BLaER1 (cell line): ENCODE measurements at regions not wholly inside any gene's neighbourhood (a gene's known extent, or its start where the extent isn't known, plus 50 kb on each side); places are given as distances from the start of the nearest gene placed in this dataset.
A peak's percentile ranks its signal among the peaks of the same experiment; 100 is the strongest.

ENCODE experiments used
- H3K27ac ChIP-seq: shearing (Covaris generic); formaldehyde crosslinking; 2 replicates; pipeline ENCODE4 v1.8.1; 2022
- H3K27me3 ChIP-seq: shearing (Covaris generic); formaldehyde crosslinking; 2 replicates; pipeline ENCODE4 v1.8.1; 2022
- H3K36me3 ChIP-seq: shearing (Covaris generic); formaldehyde crosslinking; 2 replicates; pipeline ENCODE4 v1.8.1; 2022
- H3K4me1 ChIP-seq: shearing (Covaris generic); formaldehyde crosslinking; 2 replicates; pipeline ENCODE4 v1.8.1; 2022
- H3K4me2 ChIP-seq: shearing (Covaris generic); formaldehyde crosslinking; 2 replicates; pipeline ENCODE4 v1.8.1; 2022
- H3K4me3 ChIP-seq: shearing (Covaris generic); formaldehyde crosslinking; 2 replicates; pipeline ENCODE4 v1.8.1; 2022
- H3K9ac ChIP-seq: shearing (Covaris generic); formaldehyde crosslinking; 2 replicates; pipeline ENCODE4 v1.8.1; 2022
- H3K9me3 ChIP-seq: shearing (Covaris generic); formaldehyde crosslinking; 2 replicates; pipeline ENCODE4 v1.8.1; 2022
- H4K20me1 ChIP-seq: shearing (Covaris generic); formaldehyde crosslinking; 2 replicates; pipeline ENCODE4 v1.8.1; 2022
- Cebpa-rat ChIP-seq: shearing (Covaris generic); IDR thresholded peaks from 2 replicates; pipeline ENCODE4 v1.8.1; 2022

GRCh38 chr1:166221316-166221715 lies 54.5 kb upstream of the FAM78B start:
- no peak overlapping the region for H3K9ac ChIP-seq
- H3K4me2 ChIP-seq, result no peak overlapping the region
- TF ChIP-seq Cebpa-rat, result no peak
- no peak overlapping the region for H3K4me3 ChIP-seq
- no peaks in the 10 kb centered on the region for H4K20me1 ChIP-seq
- no peak overlapping the region for H3K27ac ChIP-seq
- H3K27me3 ChIP-seq, result no peaks in the 10 kb centered on the region
- no peaks in the 10 kb centered on the region for H3K36me3 ChIP-seq
- no peaks in the 10 kb centered on the region for H3K4me1 ChIP-seq
- peaks cover 35% of the 10 kb centered on the region for H3K9me3 ChIP-seq

DNA sequence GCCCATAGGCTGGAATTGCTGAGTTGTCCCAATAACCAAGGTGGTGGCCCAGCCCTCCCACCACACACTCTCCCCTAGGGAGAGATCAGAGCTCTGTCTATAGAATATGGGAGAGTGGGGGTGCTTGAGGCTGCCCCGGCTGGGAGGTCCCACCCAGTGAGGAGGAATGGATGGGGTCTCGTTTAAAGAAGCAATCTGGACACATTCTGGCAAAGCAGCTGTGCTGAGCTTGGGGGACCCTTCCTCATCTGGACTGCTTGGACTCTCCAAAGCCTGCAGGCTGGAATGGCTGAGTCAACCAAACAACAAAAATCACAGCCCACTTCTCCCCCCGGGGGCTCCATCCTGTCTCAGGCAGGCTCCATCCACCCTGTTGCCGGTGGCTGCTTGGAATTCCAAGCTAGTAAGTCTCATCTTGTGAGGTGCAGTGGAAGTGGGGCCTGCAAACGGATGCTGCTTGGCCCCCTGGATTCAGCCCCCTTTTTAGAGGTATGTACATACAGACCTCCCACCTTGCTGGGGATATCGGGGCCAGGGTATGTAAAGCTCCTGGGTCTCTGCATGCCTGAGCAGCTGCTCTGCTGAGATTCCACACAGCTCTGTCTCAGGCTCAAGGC lies 67.1 kb upstream of the FAM78B start:
- no peak overlapping the region for H3K4me2 ChIP-seq
- no peak overlapping the region for H3K27ac ChIP-seq
- H3K9me3 ChIP-seq, result peaks cover 31% of the 10 kb centered on the region
- no peaks in the 10 kb centered on the region for H3K36me3 ChIP-seq
- no peaks in the 10 kb centered on the region for H3K27me3 ChIP-seq
- H3K4me1 ChIP-seq, result no peaks in the 10 kb centered on the region
- no peak for TF ChIP-seq Cebpa-rat
- H3K9ac ChIP-seq, result no peak overlapping the region
- H4K20me1 ChIP-seq, result no peaks in the 10 kb centered on the region
- H3K4me3 ChIP-seq, result no peak overlapping the region

- Histone ChIP-seq H3K27ac (no peak overlapping the region), H3K36me3 (no peaks in the 10 kb centered on the region), H3K4me1 (no peaks in the 10 kb centered on the region), H3K9ac (no peak overlapping the region), H3K9me3 (peaks cover 26% of the 10 kb centered on the region), H3K4me3 (no peak overlapping the region), H4K20me1 (no peaks in the 10 kb centered on the region), H3K27me3 (no peaks in the 10 kb centered on the region), H3K4me2 (no peak overlapping the region)
- TF ChIP-seq Cebpa-rat, result no peak
Measured at GRCh38 chr1:166235728-166236127, 68.9 kb upstream of the FAM78B start.

DNA sequence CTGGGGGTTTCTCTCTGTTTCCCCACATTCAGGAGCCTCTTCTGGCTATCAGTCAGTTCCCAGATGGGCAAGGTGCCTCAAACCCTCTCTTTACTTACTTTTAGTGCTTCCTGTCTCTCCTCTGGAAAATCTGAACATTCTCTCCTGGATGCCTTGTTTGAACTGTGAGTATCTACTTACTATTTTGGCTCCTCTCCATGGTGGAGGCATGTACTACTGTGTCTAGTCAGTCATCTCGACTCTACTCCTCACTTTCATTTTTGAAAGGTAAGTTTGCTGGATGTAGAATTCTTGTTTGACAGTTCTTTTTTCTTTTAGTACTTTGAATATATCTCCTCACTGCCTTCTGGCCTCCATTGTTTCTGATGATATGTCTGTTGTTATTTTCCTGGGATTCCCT lies 70.9 kb upstream of the FAM78B start:
- H3K27me3 ChIP-seq, result no peaks in the 10 kb centered on the region
- no peak for TF ChIP-seq Cebpa-rat
- no peaks in the 10 kb centered on the region for H4K20me1 ChIP-seq
- peaks cover 13% of the 10 kb centered on the region; the same call in 1 of the 2 replicates for H3K9me3 ChIP-seq
- H3K27ac ChIP-seq, result no peak overlapping the region
- no peaks in the 10 kb centered on the region for H3K4me1 ChIP-seq
- no peak overlapping the region for H3K4me3 ChIP-seq
- H3K9ac ChIP-seq, result no peak overlapping the region
- H3K36me3 ChIP-seq, result no peaks in the 10 kb centered on the region
- no peak overlapping the region for H3K4me2 ChIP-seq

DNA sequence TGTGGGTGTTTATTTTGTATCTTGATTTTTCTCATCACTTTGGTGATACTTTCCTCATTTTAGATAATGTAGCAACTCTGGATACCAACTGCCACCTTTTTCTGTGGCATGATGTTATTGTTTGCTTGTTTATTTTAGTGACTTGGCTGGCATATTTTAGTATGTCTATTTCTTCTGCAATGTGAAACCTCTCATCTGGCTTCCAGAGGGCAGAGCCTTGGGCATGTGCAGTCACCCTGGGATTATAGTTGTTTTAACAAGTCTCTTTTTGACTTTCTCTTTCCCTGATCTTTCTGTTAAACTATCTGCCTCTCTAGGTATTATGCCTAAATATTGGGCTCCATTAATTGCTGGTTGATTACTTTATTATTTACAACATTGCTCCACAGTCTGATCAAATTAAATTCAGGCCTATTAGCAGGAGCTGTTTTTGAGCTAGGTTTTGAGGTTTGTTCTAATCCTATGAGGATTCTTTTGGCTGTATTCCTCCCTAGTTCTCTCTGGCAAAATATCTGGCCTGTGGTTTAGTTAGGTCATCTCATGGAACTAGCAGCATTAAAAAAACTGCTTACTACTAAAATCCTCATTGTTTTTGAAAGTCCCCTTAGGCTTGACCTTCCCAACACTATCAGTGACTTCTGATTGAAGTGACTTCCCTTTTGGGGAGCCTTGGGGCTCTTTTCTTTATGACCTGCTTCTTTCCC lies 86.4 kb upstream of the FAM78B start:
- peaks cover 8% of the 10 kb centered on the region; the same call in 1 of the 2 replicates for H3K4me1 ChIP-seq
- no peaks in the 10 kb centered on the region for H4K20me1 ChIP-seq
- no peak for TF ChIP-seq Cebpa-rat
- no peak overlapping the region for H3K4me2 ChIP-seq
- H3K36me3 ChIP-seq, result no peaks in the 10 kb centered on the region
- no peak overlapping the region for H3K9ac ChIP-seq
- H3K9me3 ChIP-seq, result peaks cover 13% of the 10 kb centered on the region
- H3K27me3 ChIP-seq, result no peaks in the 10 kb centered on the region
- no peak overlapping the region for H3K4me3 ChIP-seq
- no peak overlapping the region for H3K27ac ChIP-seq

DNA sequence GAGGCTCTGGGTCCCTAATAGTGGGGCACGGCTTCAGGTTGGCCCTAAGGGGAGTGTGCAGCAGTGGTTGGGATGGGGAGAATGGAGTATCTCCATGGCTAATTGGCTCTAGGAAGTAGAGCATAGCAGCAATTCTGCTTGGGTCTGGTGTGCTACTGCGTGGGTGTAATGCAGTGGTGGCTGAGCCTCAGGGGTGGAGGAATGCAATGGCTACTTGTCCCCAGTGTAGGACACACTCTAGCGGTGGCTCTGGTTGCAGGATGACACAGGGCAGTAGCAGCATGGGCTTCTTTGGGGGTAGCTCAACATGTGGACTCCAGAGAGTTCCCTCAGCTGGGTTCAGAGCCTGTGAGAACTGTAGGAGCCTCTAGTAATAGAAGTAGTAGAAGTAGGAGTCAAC lies 91.2 kb upstream of the FAM78B start:
- Histone ChIP-seq H3K4me3 (no peak overlapping the region), H3K36me3 (no peaks in the 10 kb centered on the region), H3K4me2 (peak overlapping the region; percentile 32; the same call in 1 of the 2 replicates), H3K4me1 (peaks cover 8% of the 10 kb centered on the region; the same call in 1 of the 2 replicates), H3K9ac (no peak overlapping the region), H3K27me3 (no peaks in the 10 kb centered on the region), H3K9me3 (no peaks in the 10 kb centered on the region), H3K27ac (no peak overlapping the region), H4K20me1 (no peaks in the 10 kb centered on the region)
- TF ChIP-seq Cebpa-rat, result no peak

DNA sequence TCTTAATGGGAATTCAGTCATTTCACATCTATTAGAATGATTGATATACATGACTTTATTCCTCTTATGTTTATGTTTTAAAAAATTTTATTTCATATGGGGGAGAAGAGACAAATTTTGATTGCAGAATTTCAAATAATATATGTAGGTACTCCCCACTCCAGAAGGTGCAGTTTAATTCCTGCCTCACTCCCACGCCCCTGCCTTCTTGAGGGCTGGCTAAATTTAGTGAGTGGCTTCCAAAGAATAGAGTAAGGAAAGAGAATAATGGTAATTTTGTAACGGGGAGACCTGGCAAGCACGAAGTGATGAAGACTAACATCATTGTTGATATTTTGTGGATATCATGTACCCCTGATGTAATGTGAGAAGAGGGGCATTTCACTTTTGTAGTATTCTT lies 94.7 kb upstream of the FAM78B start:
- Histone ChIP-seq H3K4me3 (no peak overlapping the region), H3K4me1 (peaks cover 8% of the 10 kb centered on the region; the same call in 1 of the 2 replicates), H3K36me3 (no peaks in the 10 kb centered on the region), H3K9ac (no peak overlapping the region), H4K20me1 (no peaks in the 10 kb centered on the region), H3K9me3 (no peaks in the 10 kb centered on the region), H3K27ac (no peak overlapping the region), H3K4me2 (no peak overlapping the region), H3K27me3 (no peaks in the 10 kb centered on the region)
- TF ChIP-seq Cebpa-rat, result no peak

GRCh38 chr1:166270476-166271150 lies 103.8 kb upstream of the FAM78B start:
- H3K36me3 ChIP-seq, result no peaks in the 10 kb centered on the region
- no peaks in the 10 kb centered on the region for H4K20me1 ChIP-seq
- H3K4me1 ChIP-seq, result no peaks in the 10 kb centered on the region
- 0 out of 2 replicates have a peak, but pooled peaks cover 2% of the 10 kb centered on the region for H3K9me3 ChIP-seq
- no peak overlapping the region for H3K4me3 ChIP-seq
- no peak overlapping the region for H3K9ac ChIP-seq
- TF ChIP-seq Cebpa-rat, result no peak
- no peaks in the 10 kb centered on the region for H3K27me3 ChIP-seq
- H3K4me2 ChIP-seq, result no peak overlapping the region
- no peak overlapping the region for H3K27ac ChIP-seq

GRCh38 chr1:166271151-166271538 lies 104.3 kb upstream of the FAM78B start:
- Histone ChIP-seq H3K4me1 (no peaks in the 10 kb centered on the region), H3K9ac (no peak overlapping the region), H3K36me3 (no peaks in the 10 kb centered on the region), H3K9me3 (0 out of 2 replicates have a peak, but pooled peaks cover 8% of the 10 kb centered on the region), H3K4me2 (no peak overlapping the region), H3K27me3 (no peaks in the 10 kb centered on the region), H3K27ac (no peak overlapping the region), H3K4me3 (no peak overlapping the region), H4K20me1 (no peaks in the 10 kb centered on the region)
- TF ChIP-seq Cebpa-rat, result no peak

GRCh38 chr1:166272155-166272554 lies 105.4 kb upstream of the FAM78B start:
- Histone ChIP-seq H3K4me2 (no peak overlapping the region), H3K9me3 (peaks cover 16% of the 10 kb centered on the region; the same call in 1 of the 2 replicates), H3K27ac (no peak overlapping the region), H3K9ac (no peak overlapping the region), H3K27me3 (no peaks in the 10 kb centered on the region), H3K4me3 (no peak overlapping the region), H3K36me3 (no peaks in the 10 kb centered on the region), H4K20me1 (no peaks in the 10 kb centered on the region), H3K4me1 (no peaks in the 10 kb centered on the region)
- no peak for TF ChIP-seq Cebpa-rat
